Heart left ventricle (tissue), 16 donors: ENCODE measurements at regions not wholly inside any gene's neighbourhood (a gene's known extent, or its start where the extent isn't known, plus 50 kb on each side); places are given as distances from the start of the nearest gene placed in this dataset.

Experiments
- ATAC-seq, 4 donors: fragments of 200-7000 bp; cut with Tn5 transposase; one replicate each; pipeline ENCODE4 v1.9.1; 2020 to 2022; ENCODE audit warnings: moderate library complexity in 4 of 4, mild to moderate bottlenecking in 3 of 4, moderate number of reproducible peaks in 1 of 4
- DNase-seq, 5 donors: peaks; one replicate each; pipeline ENCODE4 v3.0.0-alpha.2; 2020
- H3K27ac ChIP-seq, 12 donors: fragments of 200-600 bp; sonication (generic) in 4 of 12; one replicate each; pipeline versions ENCODE4 v1.5.0 to v1.8.0; 2016 to 2022; ENCODE audit warnings: mild to moderate bottlenecking in 2 of 12
- H3K27me3 ChIP-seq, 9 donors: fragments of 200-600 bp; sonication (generic) in 2 of 9; one replicate each; pipeline versions ENCODE4 v1.5.1 to v1.8.0; 2016 to 2022; ENCODE audit warnings: mild to moderate bottlenecking in 3 of 9
- H3K36me3 ChIP-seq, 9 donors: fragments of 200-600 bp; sonication (generic) in 2 of 9; one replicate each; pipeline versions ENCODE4 v1.5.0 to v1.8.0; 2018 to 2022; ENCODE audit warnings: mild to moderate bottlenecking in 2 of 9
- H3K4me1 ChIP-seq, 12 donors: fragments of 200-600 bp; sonication (generic) in 4 of 12; one replicate each; pipeline versions ENCODE4 v1.5.0 to v1.8.0; 2016 to 2022; ENCODE audit warnings: mild to moderate bottlenecking in 3 of 12
- H3K4me3 ChIP-seq, 12 donors: fragments of 200-600 bp; sonication (generic) in 4 of 12; one replicate each; pipeline versions ENCODE4 v1.5.0 to v1.8.0; 2017 to 2022; ENCODE audit warnings: mild to moderate bottlenecking in 9 of 12, moderate library complexity in 4 of 12
- H3K9me3 ChIP-seq, 12 donors: fragments of 200-600 bp; sonication (generic) in 4 of 12; one replicate each; pipeline versions ENCODE4 v1.5.0 to v1.8.0; 2016 to 2022; ENCODE audit warnings: mild to moderate bottlenecking in 1 of 12
- POLR2A ChIP-seq, 2 donors: fragments of 450-650 bp; IDR thresholded peaks; one replicate each; pipeline ENCODE4 v1.6.1; 2017; ENCODE audit warnings: antibody characterized with exemption in 2 of 2, mild to moderate bottlenecking in 2 of 2, moderate library complexity in 2 of 2
- WGBS, 4 donors: extraction: QIAGEN DNeasy Blood & Tissue Kit in 2 of 4; methylation state at CpG; one replicate each; pipeline versions ENCODE4 v1.1.5 to v1.1.7; 2013 to 2018; 5-methylcytosine and 5-hydroxymethylcytosine counted together
- intact Hi-C, 10 donors: fragments of 100-400 bp; cut with DNase I; formaldehyde crosslinking; loops; one replicate each; pipeline versions ENCODE4 v1.11.1 to v1.14.2; 2022
- TF ChIP-seq, protein P1 (sequence below), 12 donors: fragments of 200-600 bp; sonication (generic) in 4 of 12; IDR thresholded peaks; one replicate each; pipeline versions ENCODE4 v1.5.0 to v1.8.0; 2018 to 2022; ENCODE audit warnings: antibody characterized with exemption in 12 of 12, mild to moderate bottlenecking in 5 of 12
- donor health status: ischemic (EF 13 %, LVEDD 7.1; RV severe dilation, severe dysfunction).
- donor health status: healthy with polysubstance abuse.
- donor health status: DM: no; HTN: yes; CAD: no.
- donor health status: DM: no; HTN: no; CAD: no.
- donor health status: ischemic (EF 25% LVEDD 6.9; RV normal size, moderate dysfunction).
- donor health status: ischemic (EF 25% LVEDD 5.7; RV mildly dilated, moderate dysfunction).
- donor health status: healthy.
- donor health status: DM: yes; HTN: yes; CAD: no.
- donor health status: ischemic (EF 35%, LVEDD 5.7; RV mildly dilated, moderate dysfunction).
- donor health status: nonischemic (EF 11% LVEDD 7.7; RV severe dilation, severe dysfunction).
- donor health status: DM: yes; HTN: yes; CAD: no.
- donor health status: PGD.
- donor health status: ischemic (EF 29% LVEDD 5.4; RV normal size, mild dysfunction).
- donor health status: nonischemic (EF 23%, LVEDD 6.1; RV moderate dilation, normal function).

DNA sequence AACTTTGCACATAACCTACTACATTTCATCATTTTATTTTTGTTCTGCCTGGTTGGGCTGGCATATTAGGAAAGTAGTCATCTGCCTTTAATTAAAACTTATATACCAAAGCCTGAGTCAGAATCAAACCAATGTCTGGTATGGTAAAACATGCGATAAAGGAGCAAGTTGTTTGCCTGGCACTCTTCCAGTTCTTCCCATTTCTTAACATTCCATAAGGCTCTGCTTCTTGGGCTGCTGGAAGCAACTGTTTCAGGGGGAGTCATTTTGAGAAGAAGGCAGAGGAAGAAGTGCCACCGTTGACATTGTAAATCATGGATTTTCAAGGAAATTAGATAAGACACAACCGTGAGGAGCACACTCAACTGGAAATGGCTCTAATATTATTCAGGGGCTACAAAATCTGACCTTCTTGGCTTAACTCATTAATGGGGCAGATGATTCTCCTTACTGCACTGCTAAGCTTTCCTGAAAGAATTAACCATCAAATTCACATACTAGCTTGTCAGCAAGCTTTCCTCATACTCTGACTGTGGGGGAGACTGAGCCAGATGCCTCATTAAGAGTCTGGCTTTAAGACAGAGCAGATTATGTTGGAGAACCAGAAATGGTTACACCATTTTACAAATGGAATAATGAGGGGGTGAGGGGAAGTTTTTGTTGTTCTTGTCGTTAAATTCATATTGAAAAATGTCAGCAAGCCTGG lies 391.0 kb downstream of the TMEM232 start:
- DNase-seq = no peak
- no peak overlapping the region for H3K27ac ChIP-seq
- H3K36me3 ChIP-seq = no peaks in the 10 kb centered on the region
- no peaks in the 10 kb centered on the region for H3K9me3 ChIP-seq
- H3K4me3 ChIP-seq = no peak overlapping the region
- 40 to 50% (median 45%) methylated on average over 4 of the region's 4 CpGs for WGBS, 4 donors
- H3K27me3 ChIP-seq = no peaks in the 10 kb centered on the region
- no peak for ATAC-seq
- intact Hi-C loops = no loop called here
- no peak for TF ChIP-seq POLR2A (IDR thresholded peaks at IDR 0.05)
- TF ChIP-seq, protein P1, sequence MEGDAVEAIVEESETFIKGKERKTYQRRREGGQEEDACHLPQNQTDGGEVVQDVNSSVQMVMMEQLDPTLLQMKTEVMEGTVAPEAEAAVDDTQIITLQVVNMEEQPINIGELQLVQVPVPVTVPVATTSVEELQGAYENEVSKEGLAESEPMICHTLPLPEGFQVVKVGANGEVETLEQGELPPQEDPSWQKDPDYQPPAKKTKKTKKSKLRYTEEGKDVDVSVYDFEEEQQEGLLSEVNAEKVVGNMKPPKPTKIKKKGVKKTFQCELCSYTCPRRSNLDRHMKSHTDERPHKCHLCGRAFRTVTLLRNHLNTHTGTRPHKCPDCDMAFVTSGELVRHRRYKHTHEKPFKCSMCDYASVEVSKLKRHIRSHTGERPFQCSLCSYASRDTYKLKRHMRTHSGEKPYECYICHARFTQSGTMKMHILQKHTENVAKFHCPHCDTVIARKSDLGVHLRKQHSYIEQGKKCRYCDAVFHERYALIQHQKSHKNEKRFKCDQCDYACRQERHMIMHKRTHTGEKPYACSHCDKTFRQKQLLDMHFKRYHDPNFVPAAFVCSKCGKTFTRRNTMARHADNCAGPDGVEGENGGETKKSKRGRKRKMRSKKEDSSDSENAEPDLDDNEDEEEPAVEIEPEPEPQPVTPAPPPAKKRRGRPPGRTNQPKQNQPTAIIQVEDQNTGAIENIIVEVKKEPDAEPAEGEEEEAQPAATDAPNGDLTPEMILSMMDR (IDR thresholded peaks at IDR 0.05) = no peak
- peaks cover 0 to 7% (median 0%) of the 10 kb centered on the region in 12 donors for H3K4me1 ChIP-seq

DNA sequence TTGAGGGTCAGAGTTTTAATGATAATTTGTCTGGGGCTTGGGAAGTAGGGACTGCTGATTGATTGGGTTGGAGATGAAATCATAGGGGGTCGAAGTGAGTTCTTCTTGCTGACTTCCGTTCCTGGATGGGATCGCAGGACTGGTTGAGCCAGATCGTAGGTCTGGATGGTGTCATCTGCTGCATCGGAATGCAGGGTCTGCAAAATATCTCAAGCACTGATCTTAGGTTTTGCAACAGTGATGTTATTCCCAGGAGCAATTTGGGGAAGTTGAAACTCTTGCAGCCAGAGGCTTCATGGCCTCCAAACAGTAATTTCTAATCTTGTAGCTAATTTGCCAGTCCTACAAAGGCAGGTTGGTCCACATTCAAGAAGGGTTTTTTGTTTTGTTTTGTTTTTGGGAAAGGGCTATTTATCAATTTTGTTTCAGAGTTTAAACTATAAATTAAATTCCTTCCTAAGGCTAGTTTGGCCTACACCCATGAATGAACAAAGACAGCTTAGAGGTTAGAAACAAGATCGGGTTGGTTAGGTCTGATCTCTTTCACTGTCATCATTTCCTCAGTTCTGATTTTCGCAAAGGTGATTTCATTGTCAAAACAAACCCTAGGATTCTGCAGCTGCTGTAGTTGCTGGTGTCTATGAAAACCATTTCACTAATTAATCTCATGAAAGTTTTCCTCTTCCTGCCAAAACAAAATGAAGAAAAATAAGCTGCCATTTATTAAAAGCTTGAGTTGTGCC lies 388.0 kb downstream of the TMEM232 start:
- Histone ChIP-seq H3K27ac (no peak overlapping the region), H3K4me3 (no peak overlapping the region), H3K4me1 (peaks cover 0 to 7% (median 0%) of the 10 kb centered on the region in 12 donors), H3K36me3 (no peaks in the 10 kb centered on the region), H3K9me3 (no peaks in the 10 kb centered on the region), H3K27me3 (peaks cover 0 to 3% (median 0%) of the 10 kb centered on the region in 9 donors)
- no peak for DNase-seq
- intact Hi-C loops = no loop called here
- 52 to 57% (median 53%) methylated on average over 7 of the region's 7 CpGs for WGBS, 4 donors
- TF ChIP-seq, protein P1 (IDR thresholded peaks at IDR 0.05) = no peak
- no peak for TF ChIP-seq POLR2A (IDR thresholded peaks at IDR 0.05)
- ATAC-seq = no peak

DNA sequence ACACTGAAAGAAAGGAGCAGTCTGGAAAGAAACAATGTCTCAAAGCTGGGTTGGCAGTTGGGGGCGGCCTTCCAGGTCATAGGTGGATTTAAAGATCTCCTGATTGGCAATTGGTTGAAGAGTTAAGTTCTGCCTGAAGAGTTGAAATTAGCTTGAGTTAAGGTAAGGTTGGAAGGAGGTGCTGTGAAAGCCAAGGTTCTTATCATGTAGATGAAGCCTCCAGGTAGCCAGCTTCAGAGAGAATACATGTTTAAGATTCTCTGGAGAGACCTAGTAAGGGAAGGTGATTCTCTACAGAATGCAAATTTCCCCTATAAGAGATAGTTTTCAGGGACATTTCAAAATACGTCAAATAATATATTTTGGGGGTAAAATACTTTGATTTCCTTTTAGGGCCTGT lies 387.1 kb downstream of the TMEM232 start:
- TF ChIP-seq POLR2A (IDR thresholded peaks at IDR 0.05) = no peak
- TF ChIP-seq, protein P1 (IDR thresholded peaks at IDR 0.05) = no peak
- peaks cover 0 to 7% (median 0%) of the 10 kb centered on the region in 12 donors for H3K4me1 ChIP-seq
- H3K27ac ChIP-seq = no peak overlapping the region
- H3K4me3 ChIP-seq = no peak overlapping the region
- H3K27me3 ChIP-seq = peaks cover 0 to 3% (median 0%) of the 10 kb centered on the region in 9 donors
- H3K9me3 ChIP-seq = no peaks in the 10 kb centered on the region
- H3K36me3 ChIP-seq = no peaks in the 10 kb centered on the region
- 88 to 90% (median 89%) methylated on average over 2 of the region's 2 CpGs for WGBS, 4 donors
- DNase-seq (no peak), ATAC-seq (no peak)
- intact Hi-C loops = no loop called here

DNA sequence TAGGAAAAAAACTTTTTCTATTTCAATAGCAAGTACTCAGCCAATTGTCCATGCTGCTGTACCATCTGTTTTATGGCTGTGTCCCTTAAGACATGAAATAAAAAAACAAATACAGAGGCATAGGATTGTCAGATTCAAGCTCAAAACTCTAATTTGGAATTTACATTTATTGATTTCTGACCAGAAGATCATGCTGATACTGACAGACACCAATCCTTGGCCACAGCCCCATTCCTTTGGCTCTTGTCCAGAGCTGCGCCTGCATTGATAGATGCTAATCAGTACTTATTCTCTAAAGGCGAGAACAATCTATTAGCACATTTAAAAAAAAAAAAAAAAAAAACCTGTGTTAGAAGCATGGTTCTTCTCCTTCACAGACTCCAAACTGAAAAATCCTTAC lies 384.6 kb downstream of the TMEM232 start:
- Histone ChIP-seq H3K27ac (no peak overlapping the region), H3K4me3 (no peak overlapping the region), H3K36me3 (no peaks in the 10 kb centered on the region), H3K9me3 (no peaks in the 10 kb centered on the region), H3K27me3 (peaks cover 0 to 3% (median 0%) of the 10 kb centered on the region in 9 donors), H3K4me1 (peaks cover 0 to 7% (median 0%) of the 10 kb centered on the region in 12 donors)
- WGBS, 4 donors = 59 to 72% (median 65%) methylated on average over 2 of the region's 2 CpGs
- intact Hi-C loops = no loop called here
- ATAC-seq = no peak
- DNase-seq = no peak
- no peak for TF ChIP-seq POLR2A (IDR thresholded peaks at IDR 0.05)
- TF ChIP-seq, protein P1 (IDR thresholded peaks at IDR 0.05) = no peak
